Hepatocyte (in vitro differentiated cells): ENCODE measurements at regions not wholly inside any gene's neighbourhood (a gene's known extent, or its start where the extent isn't known, plus 50 kb on each side); places are given as distances from the start of the nearest gene placed in this dataset.

Experiments used
- DNase-seq: peaks from one replicate; pipeline ENCODE4 v3.0.0-alpha.2; 2016; ENCODE audit warnings: low spot score
- H2AFZ ChIP-seq: fragments of 200-600 bp; sonication (generic); 2 replicates; pipeline ENCODE4 v1.6.0; 2016; ENCODE audit warnings: antibody characterized with exemption, mild to moderate bottlenecking
- H3K27ac ChIP-seq: fragments of 200-600 bp; sonication (generic); 2 replicates; pipeline ENCODE4 v1.5.1; 2016; ENCODE audit warnings: mild to moderate bottlenecking
- H3K27me3 ChIP-seq: fragments of 200-600 bp; sonication (generic); 2 replicates; pipeline ENCODE4 v1.6.1; 2016
- H3K36me3 ChIP-seq: fragments of 200-600 bp; sonication (generic); replicated peaks from 2 replicates; pipeline ENCODE4 v1.5.1; 2016; ENCODE audit warnings: low read depth; ENCODE audit not compliant: insufficient read depth
- H3K4me1 ChIP-seq: fragments of 200-600 bp; sonication (generic); 2 replicates; pipeline ENCODE4 v1.5.1; 2016; ENCODE audit warnings: mild to moderate bottlenecking, moderate library complexity; ENCODE audit not compliant: insufficient read depth
- H3K4me2 ChIP-seq: fragments of 200-600 bp; sonication (generic); 2 replicates; pipeline ENCODE4 v1.6.0; 2016
- H3K4me3 ChIP-seq: fragments of 200-600 bp; sonication (generic); 2 replicates; pipeline ENCODE4 v1.5.1; 2016; ENCODE audit warnings: mild to moderate bottlenecking
- H3K79me2 ChIP-seq: fragments of 200-600 bp; sonication (generic); 2 replicates; pipeline ENCODE4 v1.6.0; 2017; ENCODE audit warnings: mild to moderate bottlenecking
- H3K9me2 ChIP-seq: fragments of 200-600 bp; sonication (generic); replicated peaks from 2 replicates; pipeline ENCODE4 v1.6.0; 2017; ENCODE audit warnings: mild to moderate bottlenecking; ENCODE audit not compliant: insufficient read depth
- H3K9me3 ChIP-seq: fragments of 200-600 bp; sonication (generic); 2 replicates; pipeline ENCODE4 v1.5.1; 2016; ENCODE audit warnings: low read depth, mild to moderate bottlenecking
- H4K20me1 ChIP-seq: fragments of 200-600 bp; sonication (generic); 2 replicates; pipeline ENCODE4 v1.6.0; 2016; ENCODE audit warnings: mild to moderate bottlenecking; ENCODE audit not compliant: insufficient read depth, poor library complexity, severe bottlenecking
- CTCF ChIP-seq: fragments of 200-600 bp; sonication (generic); IDR thresholded peaks from 2 replicates; pipeline ENCODE4 v1.5.1; 2016; ENCODE audit warnings: antibody characterized with exemption, mild to moderate bottlenecking; ENCODE audit not compliant: poor library complexity
- EZH2 ChIP-seq: fragments of 200-600 bp; sonication (generic); IDR thresholded peaks from 2 replicates; pipeline ENCODE4 v1.6.1; 2016; ENCODE audit warnings: antibody characterized with exemption, mild to moderate bottlenecking, borderline replicate concordance
- EZH2phosphoT487 ChIP-seq: fragments of 200-600 bp; sonication (generic); IDR thresholded peaks from one replicate; pipeline ENCODE4 v1.6.1; 2018; ENCODE audit warnings: antibody characterized with exemption, mild to moderate bottlenecking, low read depth, moderate library complexity; ENCODE audit not compliant: unreplicated experiment, severe bottlenecking
- WGBS: methylation state at CpG from one replicate; pipeline ENCODE4 v1.1.6; 2016; ENCODE audit warnings: low lambda C conversion rate; ENCODE audit errors: missing lambda C conversion rate; 5-methylcytosine and 5-hydroxymethylcytosine counted together

DNA sequence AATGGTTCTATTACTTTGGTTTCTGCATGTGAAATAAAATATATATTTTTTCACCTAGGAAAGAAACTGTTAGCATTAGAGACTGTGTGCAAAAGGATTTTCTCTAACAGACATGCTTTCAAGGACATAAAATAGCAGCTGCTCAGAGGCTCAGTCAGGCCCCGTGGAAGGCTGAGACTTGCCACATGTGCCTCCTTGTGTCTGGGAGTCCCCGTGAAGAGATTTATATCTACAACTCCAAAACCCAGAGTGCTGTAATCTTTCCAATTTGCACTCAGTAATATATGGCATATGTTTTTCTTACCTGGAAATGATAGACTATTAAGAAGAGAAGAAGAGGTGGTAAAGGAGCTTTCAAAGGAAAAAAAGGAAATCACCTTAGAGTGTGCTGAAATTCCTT lies 371.6 kb upstream of the OBI1 start:
- H3K4me2 ChIP-seq: no peak overlapping the region
- H3K27me3 ChIP-seq: no peaks in the 10 kb centered on the region
- 63% methylated on average over 2 of the region's 2 CpGs for WGBS
- DNase-seq: no peak
- no peaks in the 10 kb centered on the region for H3K36me3 ChIP-seq
- no peaks in the 10 kb centered on the region for H3K9me3 ChIP-seq
- no peaks in the 10 kb centered on the region for H4K20me1 ChIP-seq
- H3K9me2 ChIP-seq: no peaks in the 10 kb centered on the region
- H3K4me1 ChIP-seq: no peaks in the 10 kb centered on the region
- H3K27ac ChIP-seq: no peak overlapping the region
- no peak overlapping the region for H3K4me3 ChIP-seq
- no peak overlapping the region for H2AFZ ChIP-seq
- TF ChIP-seq EZH2phosphoT487 (no peak), CTCF (no peak), EZH2 (no peak)
- H3K79me2 ChIP-seq: no peaks in the 10 kb centered on the region

DNA sequence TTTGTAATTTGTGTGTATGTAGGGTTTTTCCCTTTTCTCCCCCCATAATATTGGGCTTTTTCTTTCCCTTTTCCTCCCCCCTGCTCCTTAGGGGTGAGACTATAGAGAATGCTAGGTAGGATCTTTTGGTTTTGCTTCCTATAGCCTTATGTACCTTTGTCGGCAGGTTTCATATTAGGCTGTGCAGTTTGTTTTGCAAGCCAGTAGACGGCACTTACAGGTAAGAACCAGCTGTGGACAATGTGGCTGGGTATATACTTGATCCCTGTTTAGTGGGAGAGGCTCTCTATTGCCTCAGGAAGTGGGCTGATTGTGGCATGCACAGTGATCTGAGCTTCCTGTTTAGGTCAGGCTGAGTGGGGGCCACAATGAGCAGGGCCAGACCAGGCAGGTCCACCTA lies 359.2 kb upstream of the OBI1 start:
- Histone ChIP-seq H3K9me3 (no peaks in the 10 kb centered on the region), H3K27ac (no peak overlapping the region), H4K20me1 (no peaks in the 10 kb centered on the region), H3K4me2 (no peak overlapping the region), H3K27me3 (no peaks in the 10 kb centered on the region), H3K9me2 (no peaks in the 10 kb centered on the region), H3K79me2 (no peaks in the 10 kb centered on the region), H2AFZ (no peak overlapping the region), H3K36me3 (no peaks in the 10 kb centered on the region), H3K4me3 (no peak overlapping the region), H3K4me1 (no peaks in the 10 kb centered on the region)
- no peak for DNase-seq
- WGBS: 54% methylated on average over 2 of the region's 2 CpGs
- no peak for TF ChIP-seq EZH2phosphoT487
- no peak for TF ChIP-seq EZH2
- TF ChIP-seq CTCF: no peak

GRCh38 chr13:79011179-79011578 lies 352.2 kb upstream of the OBI1 start:
- Histone ChIP-seq H3K4me1 (no peaks in the 10 kb centered on the region), H3K79me2 (no peaks in the 10 kb centered on the region), H3K4me3 (no peak overlapping the region), H3K27ac (no peak overlapping the region), H3K9me3 (no peaks in the 10 kb centered on the region), H3K9me2 (no peaks in the 10 kb centered on the region), H3K36me3 (no peaks in the 10 kb centered on the region), H3K27me3 (no peaks in the 10 kb centered on the region), H3K4me2 (no peak overlapping the region), H4K20me1 (no peaks in the 10 kb centered on the region), H2AFZ (no peak overlapping the region)
- TF ChIP-seq CTCF (no peak), EZH2phosphoT487 (no peak), EZH2 (no peak)
- 81% methylated on average over 2 of the region's 2 CpGs for WGBS
- DNase-seq: no peak
